ENCODE measurements at regions not wholly inside any gene's neighbourhood (a gene's known extent, or its start where the extent isn't known, plus 50 kb on each side); places are given as distances from the start of the nearest gene placed in this dataset.

- H2AFZ ChIP-seq (ENCODE audit: low read length): no peak overlapping the region
- no peak overlapping the region for H3K9ac ChIP-seq (ENCODE audit: low read depth, low read length, poor library complexity, severe bottlenecking)
- no peaks in the 10 kb centered on the region for H3K36me3 ChIP-seq (ENCODE audit: insufficient read depth, low read length)
- TF ChIP-seq EZH2phosphoT487 (IDR thresholded peaks at IDR 0.05; ENCODE audit: borderline replicate concordance) (no peak), CTCF (conservative IDR thresholded peaks at IDR 0.05; ENCODE audit: low read length) (no peak)
- H3K27me3 ChIP-seq (ENCODE audit: insufficient read depth, low read length, poor library complexity, severe bottlenecking): no peaks in the 10 kb centered on the region
- H3K79me2 ChIP-seq (ENCODE audit: insufficient read depth, low read length): no peaks in the 10 kb centered on the region
- H3K4me2 ChIP-seq (ENCODE audit: low read depth, low read length, poor library complexity, severe bottlenecking): no peak overlapping the region
- no peak overlapping the region for H3K4me3 ChIP-seq (ENCODE audit: low read length, poor library complexity, severe bottlenecking)
- H3F3A ChIP-seq (ENCODE audit: low read depth): no peaks in the 10 kb centered on the region
- H3K9me3 ChIP-seq (ENCODE audit: insufficient read depth, low read depth, low read length): no peaks in the 10 kb centered on the region
- H3K9me2 ChIP-seq (replicated peaks; ENCODE audit: low read depth, low read length): no peaks in the 10 kb centered on the region
- H3K4me1 ChIP-seq (ENCODE audit: insufficient read depth, low read length, poor library complexity, severe bottlenecking): no peaks in the 10 kb centered on the region
- no peaks in the 10 kb centered on the region for H4K20me1 ChIP-seq (ENCODE audit: insufficient read depth, low read length, poor library complexity, severe bottlenecking)
Observed at GRCh38 chr10:108840944-108841343, 1082.4 kb downstream of the XPNPEP1 start.

- no peak for TF ChIP-seq EZH2phosphoT487 (IDR thresholded peaks at IDR 0.05; ENCODE audit: borderline replicate concordance)
- TF ChIP-seq CTCF (conservative IDR thresholded peaks at IDR 0.05; ENCODE audit: low read length): no peak
- Histone ChIP-seq H4K20me1 (ENCODE audit: insufficient read depth, low read length, poor library complexity, severe bottlenecking) (no peaks in the 10 kb centered on the region), H3K36me3 (ENCODE audit: insufficient read depth, low read length) (no peaks in the 10 kb centered on the region), H3K27me3 (ENCODE audit: insufficient read depth, low read length, poor library complexity, severe bottlenecking) (no peaks in the 10 kb centered on the region), H3K9ac (ENCODE audit: low read depth, low read length, poor library complexity, severe bottlenecking) (no peak overlapping the region), H3K79me2 (ENCODE audit: insufficient read depth, low read length) (no peaks in the 10 kb centered on the region), H3K9me3 (ENCODE audit: insufficient read depth, low read depth, low read length) (no peaks in the 10 kb centered on the region), H3K4me2 (ENCODE audit: low read depth, low read length, poor library complexity, severe bottlenecking) (no peak overlapping the region), H3K4me3 (ENCODE audit: low read length, poor library complexity, severe bottlenecking) (no peak overlapping the region), H3K4me1 (ENCODE audit: insufficient read depth, low read length, poor library complexity, severe bottlenecking) (no peaks in the 10 kb centered on the region), H2AFZ (ENCODE audit: low read length) (no peak overlapping the region), H3F3A (ENCODE audit: low read depth) (no peaks in the 10 kb centered on the region), H3K9me2 (replicated peaks; ENCODE audit: low read depth, low read length) (no peaks in the 10 kb centered on the region)
Observed at GRCh38 chr10:108836362-108836761, 1086.9 kb downstream of the XPNPEP1 start.

- no peaks in the 10 kb centered on the region for H3K9me2 ChIP-seq (replicated peaks; ENCODE audit: low read depth, low read length)
- no peaks in the 10 kb centered on the region for H4K20me1 ChIP-seq (ENCODE audit: insufficient read depth, low read length, poor library complexity, severe bottlenecking)
- H3K9ac ChIP-seq (ENCODE audit: low read depth, low read length, poor library complexity, severe bottlenecking): no peak overlapping the region
- TF ChIP-seq CTCF (conservative IDR thresholded peaks at IDR 0.05; ENCODE audit: low read length): no peak
- no peak for TF ChIP-seq EZH2phosphoT487 (IDR thresholded peaks at IDR 0.05; ENCODE audit: borderline replicate concordance)
- H3K4me2 ChIP-seq (ENCODE audit: low read depth, low read length, poor library complexity, severe bottlenecking): no peak overlapping the region
- no peaks in the 10 kb centered on the region for H3K9me3 ChIP-seq (ENCODE audit: insufficient read depth, low read depth, low read length)
- H3K27me3 ChIP-seq (ENCODE audit: insufficient read depth, low read length, poor library complexity, severe bottlenecking): no peaks in the 10 kb centered on the region
- no peaks in the 10 kb centered on the region for H3K79me2 ChIP-seq (ENCODE audit: insufficient read depth, low read length)
- H3K36me3 ChIP-seq (ENCODE audit: insufficient read depth, low read length): no peaks in the 10 kb centered on the region
- H3F3A ChIP-seq (ENCODE audit: low read depth): no peaks in the 10 kb centered on the region
- H2AFZ ChIP-seq (ENCODE audit: low read length): no peak overlapping the region
- no peaks in the 10 kb centered on the region for H3K4me1 ChIP-seq (ENCODE audit: insufficient read depth, low read length, poor library complexity, severe bottlenecking)
- H3K4me3 ChIP-seq (ENCODE audit: low read length, poor library complexity, severe bottlenecking): no peak overlapping the region
Observed at GRCh38 chr10:108822026-108822425, 1101.3 kb downstream of the XPNPEP1 start.

All from Loucy (cell line).